ENCODE measurements at regions not wholly inside any gene's neighbourhood (a gene's known extent, or its start where the extent isn't known, plus 50 kb on each side); places are given as distances from the start of the nearest gene placed in this dataset.

DNA sequence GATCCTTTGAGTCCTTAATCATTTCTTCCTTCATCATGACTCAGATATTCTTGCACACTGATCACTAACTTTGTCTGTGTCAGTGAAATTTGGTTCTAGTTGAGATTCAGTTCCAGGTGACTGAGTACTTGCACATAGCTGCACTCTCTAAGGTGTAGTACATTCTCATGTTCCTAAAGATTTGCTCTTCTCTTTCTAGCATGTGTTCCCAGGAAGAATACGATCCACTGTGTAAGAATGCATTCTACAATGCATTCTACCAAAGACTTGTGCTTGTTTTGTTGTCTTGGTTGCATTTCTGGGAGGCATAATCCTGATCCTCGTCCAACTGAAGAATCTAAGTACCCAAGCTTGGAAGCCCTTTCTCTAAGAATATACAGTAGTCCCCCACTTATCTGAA lies 104.3 kb upstream of the CDC42BPA start:
- Histone ChIP-seq H3K4me1 (ENCODE audit: insufficient read depth, low read length) (no peaks in the 10 kb centered on the region), H3K9me3 (ENCODE audit: insufficient read depth, low read length, severe bottlenecking) (no peaks in the 10 kb centered on the region), H3K9ac (ENCODE audit: low read depth, low read length) (no peak overlapping the region), H3K27ac (ENCODE audit: low read length) (no peak overlapping the region), H2AFZ (ENCODE audit: low read depth, low read length) (no peak overlapping the region), H3K4me3 (ENCODE audit: low read depth in 1 of 2, low read length in 2 of 2) (no peak overlapping the region), H3K79me2 (ENCODE audit: insufficient read depth, low read length) (no peaks in the 10 kb centered on the region), H3K4me2 (ENCODE audit: insufficient read depth, low read length) (no peak overlapping the region), H3K36me3 (ENCODE audit: insufficient read depth, low read length) (no peaks in the 10 kb centered on the region), H3K27me3 (ENCODE audit: insufficient read depth, low read length, poor library complexity) (peaks cover 5% of the 10 kb centered on the region), H4K20me1 (ENCODE audit: insufficient read depth, low read length) (no peaks in the 10 kb centered on the region)
- DNase-seq (no peak), ATAC-seq (ENCODE audit: insufficient read depth, low read depth) (no peak)
- TF ChIP-seq, protein P1, sequence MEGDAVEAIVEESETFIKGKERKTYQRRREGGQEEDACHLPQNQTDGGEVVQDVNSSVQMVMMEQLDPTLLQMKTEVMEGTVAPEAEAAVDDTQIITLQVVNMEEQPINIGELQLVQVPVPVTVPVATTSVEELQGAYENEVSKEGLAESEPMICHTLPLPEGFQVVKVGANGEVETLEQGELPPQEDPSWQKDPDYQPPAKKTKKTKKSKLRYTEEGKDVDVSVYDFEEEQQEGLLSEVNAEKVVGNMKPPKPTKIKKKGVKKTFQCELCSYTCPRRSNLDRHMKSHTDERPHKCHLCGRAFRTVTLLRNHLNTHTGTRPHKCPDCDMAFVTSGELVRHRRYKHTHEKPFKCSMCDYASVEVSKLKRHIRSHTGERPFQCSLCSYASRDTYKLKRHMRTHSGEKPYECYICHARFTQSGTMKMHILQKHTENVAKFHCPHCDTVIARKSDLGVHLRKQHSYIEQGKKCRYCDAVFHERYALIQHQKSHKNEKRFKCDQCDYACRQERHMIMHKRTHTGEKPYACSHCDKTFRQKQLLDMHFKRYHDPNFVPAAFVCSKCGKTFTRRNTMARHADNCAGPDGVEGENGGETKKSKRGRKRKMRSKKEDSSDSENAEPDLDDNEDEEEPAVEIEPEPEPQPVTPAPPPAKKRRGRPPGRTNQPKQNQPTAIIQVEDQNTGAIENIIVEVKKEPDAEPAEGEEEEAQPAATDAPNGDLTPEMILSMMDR (IDR thresholded peaks at IDR 0.05; ENCODE audit: borderline replicate concordance, extremely low read depth, low read length, poor library complexity, severe bottlenecking), result no peak
- TF ChIP-seq EZH2 (IDR thresholded peaks at IDR 0.05; ENCODE audit: borderline replicate concordance, low read depth, low read length, severe bottlenecking), result no peak

DNA sequence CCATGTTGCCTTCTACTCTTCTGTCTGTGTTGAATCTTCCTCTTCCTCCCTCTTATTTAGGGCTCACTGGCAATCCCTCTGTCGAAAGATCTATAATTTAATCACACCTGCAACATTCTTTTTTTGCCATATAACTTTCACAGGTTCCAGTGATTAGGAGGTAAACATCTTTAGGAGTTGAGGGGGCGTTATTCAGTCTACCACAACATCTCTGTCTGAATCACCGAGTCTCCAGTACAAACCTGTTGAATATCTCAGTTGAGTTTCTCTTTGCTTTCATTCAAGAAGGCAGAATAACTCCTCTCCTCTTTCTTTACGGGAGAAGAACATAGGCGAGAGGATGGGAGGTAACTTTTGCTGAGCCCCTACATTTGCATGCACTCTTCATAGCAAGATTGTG lies 101.9 kb upstream of the CDC42BPA start:
- DNase-seq (no peak), ATAC-seq (ENCODE audit: insufficient read depth, low read depth) (no peak)
- no peak overlapping the region for H3K9ac ChIP-seq (ENCODE audit: low read depth, low read length)
- no peaks in the 10 kb centered on the region for H3K36me3 ChIP-seq (ENCODE audit: insufficient read depth, low read length)
- no peaks in the 10 kb centered on the region for H3K4me1 ChIP-seq (ENCODE audit: insufficient read depth, low read length)
- H3K9me3 ChIP-seq (ENCODE audit: insufficient read depth, low read length, severe bottlenecking), result no peaks in the 10 kb centered on the region
- H3K27me3 ChIP-seq (ENCODE audit: insufficient read depth, low read length, poor library complexity), result peaks cover 5% of the 10 kb centered on the region
- no peak overlapping the region for H3K27ac ChIP-seq (ENCODE audit: low read length)
- H3K79me2 ChIP-seq (ENCODE audit: insufficient read depth, low read length), result no peaks in the 10 kb centered on the region
- H3K4me3 ChIP-seq (ENCODE audit: low read depth in 1 of 2, low read length in 2 of 2), result no peak overlapping the region
- no peak overlapping the region for H3K4me2 ChIP-seq (ENCODE audit: insufficient read depth, low read length)
- TF ChIP-seq EZH2 (IDR thresholded peaks at IDR 0.05; ENCODE audit: borderline replicate concordance, low read depth, low read length, severe bottlenecking), result no peak
- TF ChIP-seq, protein P1 (IDR thresholded peaks at IDR 0.05; ENCODE audit: borderline replicate concordance, extremely low read depth, low read length, poor library complexity, severe bottlenecking), result no peak
- no peak overlapping the region for H2AFZ ChIP-seq (ENCODE audit: low read depth, low read length)
- H4K20me1 ChIP-seq (ENCODE audit: insufficient read depth, low read length), result no peaks in the 10 kb centered on the region

DNA sequence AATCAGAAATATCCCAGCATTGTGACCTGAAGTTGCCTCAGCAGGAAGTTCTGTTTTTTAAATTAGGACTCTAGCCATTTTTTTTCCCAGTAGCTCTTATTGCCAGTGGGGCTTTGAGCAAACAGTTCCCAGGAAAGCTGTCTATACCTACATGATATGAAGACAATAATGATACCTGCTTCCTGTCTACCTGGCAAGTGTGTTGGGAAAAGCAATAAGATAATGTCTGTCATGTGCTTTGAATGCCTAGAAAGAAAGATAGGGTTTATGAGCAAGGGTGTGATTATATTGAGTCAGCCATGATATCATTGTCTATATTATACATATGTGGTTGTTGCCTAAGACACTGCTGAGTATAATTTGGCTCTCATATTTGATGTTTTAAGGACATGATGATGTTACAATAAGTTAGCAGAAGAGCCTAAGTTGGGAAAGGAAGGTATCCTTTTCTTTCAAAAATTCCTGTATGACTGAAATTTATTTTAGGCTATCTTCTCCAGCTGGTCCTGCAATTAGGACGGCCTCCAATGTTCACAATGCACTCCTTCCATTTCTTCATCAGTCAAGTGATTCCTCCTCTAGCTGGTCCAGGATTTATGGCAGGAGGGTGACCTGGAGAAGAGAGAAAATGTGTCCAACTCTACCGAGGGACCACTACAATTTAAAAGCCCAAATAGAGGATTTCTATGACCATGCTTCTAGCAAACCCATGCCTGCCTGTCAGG lies 99.6 kb upstream of the CDC42BPA start:
- H3K4me1 ChIP-seq (ENCODE audit: insufficient read depth, low read length), result no peaks in the 10 kb centered on the region
- ATAC-seq (ENCODE audit: insufficient read depth, low read depth) (no peak), DNase-seq (no peak)
- peaks cover 5% of the 10 kb centered on the region for H3K27me3 ChIP-seq (ENCODE audit: insufficient read depth, low read length, poor library complexity)
- H3K9ac ChIP-seq (ENCODE audit: low read depth, low read length), result no peak overlapping the region
- H3K9me3 ChIP-seq (ENCODE audit: insufficient read depth, low read length, severe bottlenecking), result no peaks in the 10 kb centered on the region
- no peak overlapping the region for H2AFZ ChIP-seq (ENCODE audit: low read depth, low read length)
- no peak overlapping the region for H3K4me2 ChIP-seq (ENCODE audit: insufficient read depth, low read length)
- TF ChIP-seq EZH2 (IDR thresholded peaks at IDR 0.05; ENCODE audit: borderline replicate concordance, low read depth, low read length, severe bottlenecking), result no peak
- TF ChIP-seq, protein P1 (IDR thresholded peaks at IDR 0.05; ENCODE audit: borderline replicate concordance, extremely low read depth, low read length, poor library complexity, severe bottlenecking), result no peak
- no peaks in the 10 kb centered on the region for H3K79me2 ChIP-seq (ENCODE audit: insufficient read depth, low read length)
- H3K4me3 ChIP-seq (ENCODE audit: low read depth in 1 of 2, low read length in 2 of 2), result no peak overlapping the region
- H3K36me3 ChIP-seq (ENCODE audit: insufficient read depth, low read length), result no peaks in the 10 kb centered on the region
- no peaks in the 10 kb centered on the region for H4K20me1 ChIP-seq (ENCODE audit: insufficient read depth, low read length)
- H3K27ac ChIP-seq (ENCODE audit: low read length), result no peak overlapping the region

Data from DND-41 (cell line).